MCF 10A (cell line): ENCODE measurements at regions not wholly inside any gene's neighbourhood (a gene's known extent, or its start where the extent isn't known, plus 50 kb on each side); places are given as distances from the start of the nearest gene placed in this dataset.

Experiments used
- BruUV-seq: library from RNA; stranded (reverse); fragments of 400-500 nt; replicated peaks from 2 replicates; lab custom pipeline; 2021; lab: Mats Ljungman, UMichigan
- CTCF ChIA-PET: fragments of 300-600 bp; sonication (Branson Sonifier 250); formaldehyde crosslinking; extraction: SDS; loops from one replicate; lab custom pipeline; 2021; ENCODE audit warnings: antibody characterized with exemption, inconsistent platforms; lab: Yijun Ruan, JAX
- POLR2A ChIA-PET: fragments of 300-600, 350-650 bp; sonication (Branson Sonifier 250); formaldehyde crosslinking; extraction: SDS; loops from one replicate; lab custom pipeline; 2020; ENCODE audit warnings: antibody characterized with exemption, inconsistent platforms; lab: Yijun Ruan, JAX
- DNase-seq: peaks from one replicate; pipeline ENCODE4 v3.0.0-alpha.2; 2018; ENCODE audit not compliant: unreplicated experiment
- H3K27ac Mint-ChIP-seq: one replicate; pipeline ENCODE4 v1.8.0; 2022; ENCODE audit warnings: mild to moderate bottlenecking, low read depth, mixed read lengths; ENCODE audit not compliant: unreplicated experiment
- H3K27me3 Mint-ChIP-seq: one replicate; pipeline ENCODE4 v1.8.0; 2022; ENCODE audit warnings: mixed read lengths; ENCODE audit not compliant: insufficient read depth, unreplicated experiment
- H3K36me3 Mint-ChIP-seq: one replicate; pipeline ENCODE4 v1.8.0; 2022; ENCODE audit warnings: mild to moderate bottlenecking, moderate library complexity, mixed read lengths; ENCODE audit not compliant: insufficient read depth, unreplicated experiment
- H3K4me1 Mint-ChIP-seq: one replicate; pipeline ENCODE4 v1.8.0; 2022; ENCODE audit warnings: mixed read lengths; ENCODE audit not compliant: insufficient read depth, unreplicated experiment
- H3K4me3 Mint-ChIP-seq: one replicate; pipeline ENCODE4 v1.8.0; 2022; ENCODE audit warnings: mild to moderate bottlenecking, moderate library complexity, mixed read lengths; ENCODE audit not compliant: unreplicated experiment
- H3K9me3 Mint-ChIP-seq: one replicate; pipeline ENCODE4 v1.8.0; 2022; ENCODE audit warnings: mixed read lengths; ENCODE audit not compliant: unreplicated experiment
- CTCF ChIP-seq: fragments of 200-600 bp; IDR thresholded peaks from one replicate; pipeline ENCODE4 v1.8.0; 2022; ENCODE audit warnings: antibody characterized with exemption, mild to moderate bottlenecking; ENCODE audit not compliant: unreplicated experiment
- intact Hi-C: fragments of 100-400 bp; cut with micrococcal nuclease; formaldehyde crosslinking; loops from 2 replicates; pipeline ENCODE4 v1.14.1; 2022

GRCh38 chr9:524008-524407 is 309.3 kb downstream of the DOCK8 start:
- intact Hi-C loops = no loop called here
- TF ChIP-seq CTCF = no peak
- Mint-ChIP-seq H3K9me3 (no peaks in the 10 kb centered on the region), H3K27me3 (no peaks in the 10 kb centered on the region), H3K36me3 (peaks cover 45% of the 10 kb centered on the region), H3K4me1 (peaks cover 23% of the 10 kb centered on the region), H3K27ac (peak overlapping the region; percentile 3), H3K4me3 (no peak overlapping the region)
- POLR2A ChIA-PET = no interaction called here
- BruUV-seq = no TSS peak
- DNase-seq = no peak
- CTCF ChIA-PET = interaction anchor here (0.6 kb wide), 1 partner anchor 282 kb away, joined by 4 read pairs; no protein-coding TSS in a partner anchor

- no TSS peak for BruUV-seq
- peaks cover 26% of the 10 kb centered on the region for H3K36me3 Mint-ChIP-seq
- DNase-seq = no peak
- no peak overlapping the region for H3K4me3 Mint-ChIP-seq
- peak overlapping the region; percentile 39 for H3K27ac Mint-ChIP-seq
- no peak for TF ChIP-seq CTCF
- POLR2A ChIA-PET = interaction anchor here (0.6 to 1.6 kb wide), 6 partner anchors 11 to 93 kb away, joined by 3 to 5 read pairs (median 4); no protein-coding TSS in a partner anchor
- CTCF ChIA-PET = interaction anchor here (0.6 to 1.2 kb wide), 2 partner anchors 10 to 50 kb away, joined by 3 to 4 read pairs; no protein-coding TSS in a partner anchor
- no peaks in the 10 kb centered on the region for H3K27me3 Mint-ChIP-seq
- no peaks in the 10 kb centered on the region for H3K9me3 Mint-ChIP-seq
- peaks cover 40% of the 10 kb centered on the region for H3K4me1 Mint-ChIP-seq
- intact Hi-C loops = no loop called here
These were observed 312.4 kb downstream of the DOCK8 start for GRCh38 chr9:526904-527591.

GRCh38 chr9:529731-530130 is 311.8 kb upstream of the DMRT1 start:
- ChIA-PET POLR2A (interaction anchor here (0.7 to 2.8 kb wide), 18 partner anchors 14 to 148 kb away, joined by 3 to 30 read pairs (median 4); partner anchors contain the start of gene KANK1), CTCF (interaction anchor here (0.6 to 0.9 kb wide), 3 partner anchors 24 to 147 kb away, joined by 3 to 5 read pairs (median 4); no protein-coding TSS in a partner anchor)

More at GRCh38 chr9:529731-530130, 311.8 kb upstream of the DMRT1 start:
- no peaks in the 10 kb centered on the region for H3K9me3 Mint-ChIP-seq
- H3K4me3 Mint-ChIP-seq = no peak overlapping the region
- TF ChIP-seq CTCF = no peak
- peaks cover 40% of the 10 kb centered on the region for H3K4me1 Mint-ChIP-seq
- peaks cover 31% of the 10 kb centered on the region for H3K36me3 Mint-ChIP-seq
- no peak overlapping the region for H3K27ac Mint-ChIP-seq
- DNase-seq = no peak
- no peaks in the 10 kb centered on the region for H3K27me3 Mint-ChIP-seq
- no TSS peak for BruUV-seq
- intact Hi-C loops = no loop called here
